Glomerular visceral epithelial cell (primary cell): ENCODE measurements at regions not wholly inside any gene's neighbourhood (a gene's known extent, or its start where the extent isn't known, plus 50 kb on each side); places are given as distances from the start of the nearest gene placed in this dataset.

Source experiments
- DNase-seq: peaks from one replicate; pipeline ENCODE4 v3.0.0-alpha.2; 2016; ENCODE audit errors: extremely low spot score

DNA sequence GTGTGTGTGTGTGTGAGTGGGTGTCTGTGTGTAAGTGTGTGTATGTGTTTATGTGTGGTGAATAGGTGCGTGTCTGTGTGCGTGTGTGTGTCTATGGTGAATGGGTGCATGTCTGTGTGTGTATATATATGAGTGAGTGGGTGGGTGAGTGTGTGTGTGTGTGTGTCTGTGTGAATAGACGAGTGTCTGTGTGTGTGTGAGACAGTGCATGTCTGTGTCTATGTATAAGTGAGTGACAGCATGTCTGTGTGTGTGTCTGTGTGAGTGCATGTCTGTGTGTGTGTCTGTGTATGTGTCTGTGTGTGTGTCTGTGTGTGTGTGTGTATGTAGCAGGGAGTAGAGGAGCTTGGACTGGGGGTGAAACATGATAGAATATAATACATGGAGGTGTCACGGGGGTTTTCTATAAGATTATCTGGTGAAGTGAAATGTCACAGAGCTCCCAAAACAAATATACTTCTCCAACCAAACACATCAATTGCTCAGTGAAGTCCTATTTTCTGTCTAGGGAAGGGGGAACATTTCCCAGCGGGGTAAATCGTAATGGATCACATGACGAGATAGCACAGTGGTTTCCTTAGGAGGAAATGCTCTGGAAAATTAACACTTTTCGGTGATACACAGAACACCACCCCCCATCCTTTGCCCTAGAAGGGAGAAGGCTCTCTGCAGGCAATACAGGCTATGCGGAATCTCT lies 723.3 kb upstream of the CELF2 start:
- no peak for DNase-seq

DNA sequence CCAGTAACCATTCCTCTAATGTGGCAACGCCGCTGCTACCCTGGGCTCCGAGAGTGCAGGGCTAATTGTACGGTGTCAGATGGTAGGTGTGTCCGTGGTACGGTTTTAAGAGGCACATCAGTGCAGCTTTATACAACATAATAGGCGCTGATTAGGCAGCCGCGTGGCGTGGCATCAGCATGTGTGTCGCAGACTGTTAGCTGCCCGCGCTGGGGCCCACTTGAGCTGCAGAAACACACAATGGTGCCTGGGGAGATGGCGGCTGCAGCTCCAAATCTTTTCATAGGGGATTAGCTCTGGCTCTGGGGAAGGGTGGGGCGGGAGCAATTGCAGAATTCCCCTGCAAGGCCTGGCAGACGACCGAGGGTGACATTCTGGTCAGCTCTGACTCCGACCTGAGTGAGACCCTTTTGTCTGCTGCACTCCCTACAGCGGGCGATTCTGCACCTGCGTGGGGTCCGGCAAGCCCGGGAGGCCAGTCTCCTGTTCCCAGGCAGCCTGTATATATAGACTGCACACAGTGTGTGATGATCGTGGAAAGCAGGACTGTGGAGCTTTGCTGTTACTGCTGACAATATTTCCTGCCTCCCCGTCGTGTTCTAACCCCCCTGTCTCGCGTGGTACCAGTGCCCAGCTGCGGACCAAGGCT lies 722.7 kb upstream of the CELF2 start:
- DNase-seq, result no peak

DNA sequence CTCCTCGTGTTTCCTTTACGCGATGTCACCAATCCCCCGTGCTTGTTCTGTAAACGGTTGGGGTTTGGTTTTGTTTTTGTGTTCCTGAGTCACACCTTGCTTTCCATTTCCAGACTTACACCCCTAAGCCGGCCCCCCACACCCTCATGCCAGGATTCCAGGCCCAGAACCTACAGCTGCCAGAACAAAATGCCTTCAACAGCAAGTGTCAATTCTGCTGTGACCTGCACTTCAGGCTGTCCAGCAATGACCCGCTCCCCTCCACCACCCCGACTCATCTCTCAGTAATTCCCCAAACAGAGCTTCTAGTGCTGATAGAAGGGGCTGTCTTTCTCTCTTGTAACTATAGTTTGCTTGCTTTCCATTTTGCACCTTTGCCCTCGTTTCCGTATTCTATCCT lies 722.1 kb upstream of the CELF2 start:
- DNase-seq, result no peak

DNA sequence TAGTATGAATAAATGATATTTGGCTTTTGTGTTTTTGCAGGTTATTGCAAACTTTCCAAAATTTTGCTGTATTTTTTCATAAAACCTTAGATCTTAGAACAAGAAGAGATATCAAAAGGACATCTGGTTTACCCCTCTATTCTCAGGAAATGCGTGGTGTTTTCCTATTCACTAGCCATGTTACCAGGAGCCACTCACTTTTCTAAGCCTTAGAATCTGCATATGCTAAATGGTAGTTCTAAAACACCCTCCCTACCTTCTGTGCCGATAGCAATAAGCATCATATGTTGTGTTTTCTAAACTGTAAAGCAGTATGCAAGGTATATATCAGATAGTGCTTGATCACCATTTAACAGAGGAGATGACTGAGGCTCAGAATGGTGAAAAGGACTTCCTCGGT lies 715.0 kb upstream of the CELF2 start:
- no peak for DNase-seq

DNA sequence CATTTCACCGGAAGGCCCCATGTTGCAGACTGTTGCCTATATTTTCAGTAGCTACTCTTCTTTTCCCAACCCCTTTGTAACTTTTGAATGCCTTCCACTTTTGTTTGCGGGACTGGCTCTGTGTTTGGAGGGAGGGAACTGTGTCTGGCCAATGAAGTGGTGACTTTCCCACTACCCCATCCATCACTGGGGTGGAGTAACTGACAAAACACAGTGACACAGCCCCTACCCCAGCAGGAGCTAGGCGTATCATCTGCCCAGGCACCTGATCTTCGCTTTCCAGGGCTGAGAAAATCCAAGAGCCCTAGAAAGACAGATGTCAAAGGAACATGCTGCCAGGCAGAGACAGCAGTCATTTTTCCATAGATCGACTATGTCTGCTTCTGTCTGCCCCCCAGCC lies 710.6 kb upstream of the CELF2 start:
- DNase-seq, result no peak

DNA sequence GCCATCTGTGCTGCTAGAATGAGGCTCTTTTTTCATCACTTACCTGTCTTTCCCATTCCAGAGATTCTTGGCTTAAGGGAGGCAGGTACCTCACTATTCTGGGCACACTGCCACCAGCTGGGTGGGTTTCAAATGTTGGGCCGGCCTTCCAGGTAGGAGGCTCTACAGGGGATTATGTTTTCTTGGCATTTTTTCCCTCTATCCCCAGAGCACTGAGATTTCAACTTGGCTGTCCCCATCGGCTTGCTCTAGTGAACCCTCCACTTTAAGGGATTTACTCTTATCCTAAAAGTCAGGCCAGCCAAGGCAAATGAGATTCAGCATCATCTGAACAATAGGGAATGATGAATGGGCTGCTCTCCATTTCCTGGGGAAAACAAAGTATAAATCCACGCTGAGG lies 710.1 kb upstream of the CELF2 start:
- DNase-seq, result no peak

DNA sequence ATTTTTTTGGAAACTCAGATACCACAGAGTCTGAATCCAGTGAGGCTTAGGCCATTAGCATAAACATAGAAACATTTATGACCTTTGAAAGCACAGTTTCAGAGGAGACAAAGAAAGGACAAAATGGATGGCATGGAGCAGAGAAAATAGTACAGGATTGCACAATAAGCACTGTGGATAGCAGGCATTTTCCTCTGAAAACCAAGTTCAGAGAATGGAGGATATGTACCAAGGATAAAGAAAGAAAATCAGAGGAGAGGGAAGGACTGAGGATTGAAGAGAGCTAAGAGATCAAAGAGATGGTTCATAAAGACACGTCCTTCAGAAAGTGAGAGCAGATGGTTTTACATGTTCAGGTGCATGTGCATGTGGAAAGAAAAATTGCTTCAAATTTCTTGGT lies 707.2 kb upstream of the CELF2 start:
- DNase-seq, result no peak

DNA sequence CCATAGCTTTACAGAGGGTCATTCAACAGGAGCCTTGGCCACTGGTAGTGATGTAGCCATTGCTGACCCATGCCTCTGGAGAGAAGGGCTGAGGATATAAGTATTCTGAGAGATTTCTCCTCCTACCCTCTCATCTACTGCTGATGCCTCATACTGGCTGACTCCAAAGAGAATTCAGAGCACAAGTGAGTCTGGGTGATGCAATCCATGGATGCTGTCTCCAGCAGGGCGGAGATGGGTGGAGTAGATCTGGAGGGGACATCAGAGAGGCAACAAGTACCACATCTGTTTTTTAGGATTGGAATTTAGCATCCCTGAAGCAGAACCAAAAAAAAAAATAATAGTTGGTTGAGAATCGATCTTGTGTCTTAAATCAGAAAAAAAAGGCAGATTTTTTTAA lies 705.7 kb upstream of the CELF2 start:
- no peak for DNase-seq

DNA sequence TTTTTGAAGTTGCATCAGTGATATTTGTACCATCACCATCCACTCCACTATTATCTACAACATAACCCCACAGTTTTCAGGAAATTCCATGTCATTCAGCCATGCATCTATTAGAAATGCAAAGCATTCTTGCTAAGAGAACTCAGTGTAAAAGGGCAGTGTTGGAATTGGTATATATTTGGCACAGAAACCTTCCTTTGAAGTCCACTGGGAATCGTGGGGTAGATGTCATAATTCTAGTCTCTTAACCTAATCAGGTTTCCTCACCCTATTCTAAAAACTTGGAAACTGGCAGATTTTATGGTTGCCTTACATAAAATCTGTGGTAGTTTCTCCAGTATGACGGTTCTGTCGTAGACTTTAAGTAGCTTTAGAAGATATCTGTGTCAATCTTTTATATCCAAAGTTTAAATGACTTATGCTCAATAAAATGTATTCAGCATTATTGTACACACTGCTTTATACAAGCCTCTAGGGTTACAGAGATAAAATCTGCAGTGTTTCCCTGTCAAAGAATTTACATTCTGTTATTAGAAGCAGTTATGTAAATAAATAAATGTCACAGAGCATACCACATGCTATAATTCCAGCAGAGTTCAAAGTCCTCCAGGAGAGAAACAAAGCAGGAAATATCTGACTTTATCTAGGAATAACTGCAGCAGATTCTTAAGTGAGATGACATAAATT lies 704.4 kb upstream of the CELF2 start:
- no peak for DNase-seq

DNA sequence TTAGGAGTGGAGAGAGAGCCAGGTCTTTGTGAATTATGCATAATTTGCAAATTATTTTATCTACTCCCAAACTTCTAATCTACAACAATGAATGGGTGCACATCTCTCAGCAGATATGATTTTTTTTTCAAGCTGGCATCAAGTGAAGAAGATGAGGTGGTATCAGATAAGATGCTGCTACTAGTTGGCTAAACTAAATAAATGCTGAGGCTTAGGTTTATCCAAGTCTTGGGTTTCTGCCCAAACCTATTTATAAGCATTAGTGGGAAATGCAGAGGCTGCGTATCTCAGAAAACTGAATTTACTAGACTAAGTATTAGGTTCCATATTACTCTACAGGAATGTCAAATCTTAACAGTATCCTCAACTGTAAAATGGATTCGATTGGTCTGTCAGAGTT lies 703.0 kb upstream of the CELF2 start:
- no peak for DNase-seq

DNA sequence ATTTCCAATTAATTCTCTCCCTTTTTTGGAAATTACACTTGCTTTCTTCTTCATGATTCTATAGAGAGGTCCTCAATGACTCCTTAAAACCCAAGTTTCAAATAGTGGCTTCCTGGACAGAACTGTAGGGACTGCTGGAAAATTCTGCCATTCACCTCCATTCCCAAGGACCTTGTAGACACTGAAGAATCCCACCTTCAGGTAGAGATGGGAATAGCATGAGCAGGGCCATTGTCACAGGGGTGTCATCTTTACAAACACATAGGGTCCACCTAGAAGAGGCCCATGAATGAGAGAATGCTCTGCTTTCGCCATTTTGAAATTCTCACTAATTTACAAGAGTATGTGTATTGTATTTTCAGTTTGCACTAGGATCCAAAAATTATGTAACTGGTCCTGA lies 701.7 kb upstream of the CELF2 start:
- DNase-seq, result no peak

DNA sequence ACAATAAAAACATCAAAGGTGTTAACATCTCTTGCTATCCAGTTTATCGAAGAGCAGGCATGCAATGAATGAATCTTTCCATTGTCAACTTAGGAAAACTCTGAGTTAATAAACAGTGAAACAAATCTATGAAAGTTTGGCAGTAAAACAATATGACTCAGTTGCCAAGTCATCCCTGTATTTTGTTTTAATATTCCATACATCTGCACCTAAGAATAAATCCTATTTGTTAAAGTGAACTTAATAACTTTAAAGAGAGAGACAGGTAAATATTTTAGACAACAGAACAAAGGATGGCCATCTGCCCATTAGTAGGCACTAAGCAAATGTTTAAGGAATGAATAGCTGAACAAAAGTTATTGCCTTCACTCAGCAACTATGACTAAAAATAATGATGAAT lies 700.5 kb upstream of the CELF2 start:
- DNase-seq, result no peak

DNA sequence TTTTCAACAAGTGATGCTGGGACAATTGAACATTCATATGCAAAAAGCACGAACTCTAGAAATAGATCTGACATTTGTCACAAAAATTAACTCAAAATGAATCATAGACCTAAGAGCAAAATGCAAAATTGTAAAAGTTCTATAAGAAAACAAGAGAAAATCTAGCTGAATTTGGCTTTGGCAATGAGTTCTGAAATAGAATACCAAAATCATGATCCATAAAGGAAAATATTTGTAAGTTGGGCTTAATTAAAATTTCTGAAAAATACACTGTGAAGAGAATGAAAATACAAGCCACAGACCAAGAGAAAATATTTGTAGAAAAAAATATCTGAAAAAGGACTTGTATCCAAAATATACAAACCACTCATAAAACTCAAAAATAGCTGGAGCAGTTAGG lies 698.8 kb upstream of the CELF2 start:
- DNase-seq, result no peak

DNA sequence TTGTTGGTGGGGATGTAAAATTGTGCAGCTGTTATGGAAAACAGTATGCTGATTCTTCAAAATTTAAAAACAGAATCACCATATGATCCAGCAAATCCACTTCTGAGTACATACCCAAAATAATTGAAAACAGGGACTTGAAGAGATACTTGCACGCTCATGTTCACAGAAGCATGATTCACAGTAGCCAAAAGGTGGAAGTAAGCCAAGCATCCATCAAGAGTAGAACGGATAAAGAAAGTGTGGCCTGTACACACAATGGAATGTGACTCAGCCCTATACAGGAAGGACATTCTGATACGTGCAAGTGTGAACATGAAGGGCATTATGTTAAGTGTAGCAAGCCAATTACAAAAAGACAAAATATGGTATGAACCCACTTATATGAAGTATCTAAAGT lies 696.7 kb upstream of the CELF2 start:
- DNase-seq, result no peak

DNA sequence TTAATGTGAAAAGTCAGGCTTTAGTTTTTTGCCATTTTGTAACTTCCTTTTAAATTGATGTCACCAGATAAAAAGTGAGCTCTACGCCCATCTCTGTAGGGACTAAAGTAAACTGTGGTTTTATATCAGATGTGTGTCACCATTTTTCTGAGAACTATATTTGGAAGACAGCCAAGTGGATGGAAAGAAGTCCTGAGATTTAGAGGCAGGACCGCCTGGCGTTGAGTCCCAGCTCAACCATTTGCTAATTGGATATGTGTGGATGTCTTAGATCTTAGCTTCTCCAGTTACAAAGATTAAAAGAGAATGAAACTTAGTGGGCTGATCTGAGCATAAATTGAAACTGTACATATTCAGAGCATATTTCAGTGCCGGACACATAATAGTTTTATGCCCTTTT lies 691.6 kb upstream of the CELF2 start:
- DNase-seq, result no peak

DNA sequence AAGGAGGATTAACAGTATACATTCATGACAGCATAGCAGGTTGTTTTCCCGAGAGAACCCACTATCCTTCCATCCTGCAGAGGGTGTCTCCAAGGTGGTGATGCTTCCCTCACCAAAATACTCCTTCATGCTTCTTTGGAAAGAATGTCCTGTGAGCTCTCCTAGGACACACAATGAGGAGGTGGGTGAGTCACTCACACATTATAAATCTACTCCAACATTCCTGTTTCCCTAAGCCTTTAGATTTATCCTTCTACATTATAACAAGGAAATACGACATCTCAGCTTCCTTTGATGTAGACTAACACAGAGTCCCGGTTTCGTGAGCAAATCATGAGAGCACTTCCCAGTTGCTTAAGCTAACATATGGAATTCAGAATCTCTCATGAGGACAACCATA lies 689.7 kb upstream of the CELF2 start:
- no peak for DNase-seq

DNA sequence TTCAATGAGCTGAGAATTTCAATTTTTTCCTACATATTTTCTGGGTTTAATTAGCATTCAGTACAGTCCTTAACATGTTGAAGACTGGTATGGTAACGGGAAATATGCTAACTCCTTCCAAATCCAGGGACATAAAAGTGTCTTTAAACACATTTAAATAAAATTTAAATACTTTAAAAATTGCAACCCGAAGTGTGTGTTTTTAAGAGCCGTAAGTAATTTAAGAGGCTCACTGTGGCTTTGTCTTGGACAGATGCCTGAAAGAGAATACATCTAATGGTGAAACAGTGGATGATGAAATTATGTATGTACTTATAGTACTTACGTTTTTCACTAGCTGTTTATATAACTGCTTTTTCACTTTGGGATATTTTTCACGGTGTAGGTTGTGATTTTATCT lies 687.3 kb upstream of the CELF2 start:
- no peak for DNase-seq

DNA sequence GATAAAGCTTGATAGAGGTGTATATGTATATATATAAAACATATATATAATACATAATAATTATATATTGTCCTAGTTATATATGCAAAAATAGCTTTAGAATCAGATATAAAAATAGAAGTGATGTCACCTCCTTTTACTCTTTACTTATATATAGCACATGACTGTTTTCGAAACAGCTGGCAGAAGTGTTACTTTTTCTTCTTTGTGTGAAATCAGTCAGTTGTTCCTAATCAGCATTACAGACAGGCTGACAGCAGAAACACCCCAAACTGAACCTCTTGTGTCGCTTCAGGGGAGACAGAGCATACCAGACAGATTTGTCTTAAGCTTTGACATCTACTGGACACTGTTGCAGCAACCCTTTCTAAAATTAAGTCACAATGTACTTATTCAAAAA lies 684.9 kb upstream of the CELF2 start:
- no peak for DNase-seq

DNA sequence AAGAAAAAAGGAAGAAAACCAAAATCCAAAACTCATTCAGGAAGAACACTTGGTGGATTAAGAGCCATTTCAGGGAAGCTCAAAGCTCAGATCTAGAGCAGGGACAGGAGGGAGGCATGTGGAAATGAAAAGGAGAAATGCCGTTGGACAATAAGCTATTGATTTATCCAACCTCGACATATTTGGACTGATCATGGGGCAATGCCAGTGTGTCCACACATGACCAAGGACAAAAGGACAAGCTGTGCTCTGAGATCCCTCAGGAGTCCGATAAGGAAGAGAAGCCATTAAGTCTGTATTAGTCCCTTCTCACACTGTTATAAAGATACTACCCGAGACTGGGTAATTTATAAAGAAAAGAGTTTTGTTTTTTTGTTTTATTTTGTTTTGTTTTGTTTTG lies 684.0 kb upstream of the CELF2 start:
- DNase-seq, result no peak

DNA sequence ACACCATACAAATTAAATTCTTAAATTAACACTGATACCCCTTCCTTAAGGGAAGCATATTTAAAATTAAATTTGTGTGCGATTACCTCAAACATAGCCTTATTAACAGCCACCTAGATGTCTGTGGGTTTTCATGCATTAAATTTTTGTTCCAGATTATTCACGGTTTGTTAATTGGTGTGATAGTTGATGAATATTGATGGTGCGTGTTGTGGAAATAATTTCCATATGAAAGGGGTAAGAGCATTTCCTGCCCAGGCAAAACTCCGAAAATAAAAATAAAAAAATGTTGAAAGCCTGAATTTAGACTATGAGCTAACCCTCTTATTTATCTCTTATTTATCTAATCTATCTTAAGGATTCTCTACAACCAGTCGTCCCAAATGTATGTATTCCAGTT lies 679.3 kb upstream of the CELF2 start:
- DNase-seq, result no peak

DNA sequence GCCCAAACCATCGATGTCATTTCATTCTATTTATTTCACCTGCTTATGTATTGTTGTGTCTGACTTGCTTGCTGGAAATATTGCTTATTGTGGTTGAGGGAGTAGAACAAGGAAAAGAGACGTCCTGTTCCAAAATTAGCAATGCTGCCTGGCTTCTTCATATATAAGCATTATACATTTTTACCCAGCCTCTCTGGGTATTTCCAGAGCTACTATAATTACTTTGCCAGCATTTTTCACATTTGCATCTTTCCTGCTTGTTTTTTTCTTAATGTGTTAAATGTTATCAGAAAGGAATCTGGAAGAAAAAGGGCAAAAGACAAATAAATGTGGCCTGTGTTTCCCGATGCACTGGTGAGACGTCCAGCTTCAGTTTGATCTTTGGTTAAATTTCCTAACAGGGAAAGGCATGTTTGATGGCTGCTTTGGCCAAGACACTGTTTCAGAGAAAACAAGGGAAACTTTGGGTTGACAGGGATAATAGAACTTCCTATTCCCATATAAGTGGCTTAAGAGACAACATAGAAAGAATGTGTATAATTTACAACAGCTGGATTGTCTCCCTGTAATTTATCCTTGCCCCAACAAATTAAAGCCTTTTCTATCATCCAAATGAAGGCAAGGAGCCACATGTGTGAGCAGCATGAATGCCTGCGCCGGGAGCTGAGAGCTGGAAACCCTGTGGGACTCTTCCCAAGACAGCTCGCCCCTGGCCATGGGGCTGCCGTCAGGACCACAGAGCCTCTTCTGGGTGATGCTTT lies 671.1 kb upstream of the CELF2 start:
- no peak for DNase-seq

DNA sequence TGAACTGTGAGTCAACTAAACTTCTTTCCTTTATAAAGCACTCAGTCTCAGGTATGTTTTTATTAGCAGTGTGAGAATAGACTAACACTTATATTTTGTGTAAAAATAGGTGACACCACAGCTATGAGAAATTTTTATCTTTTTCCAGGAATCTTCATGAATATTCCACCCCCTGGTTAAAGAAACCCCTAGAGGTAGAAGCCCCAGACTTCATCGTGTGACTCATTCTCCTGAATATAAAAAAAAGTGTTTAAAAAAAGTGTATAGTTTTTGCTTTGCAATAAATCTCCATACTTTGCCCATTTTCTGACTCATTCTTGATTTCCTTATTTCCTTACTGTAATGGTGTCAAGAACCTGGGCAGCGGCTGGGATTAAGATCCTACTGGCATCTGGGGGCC lies 667.6 kb upstream of the CELF2 start:
- no peak for DNase-seq

DNA sequence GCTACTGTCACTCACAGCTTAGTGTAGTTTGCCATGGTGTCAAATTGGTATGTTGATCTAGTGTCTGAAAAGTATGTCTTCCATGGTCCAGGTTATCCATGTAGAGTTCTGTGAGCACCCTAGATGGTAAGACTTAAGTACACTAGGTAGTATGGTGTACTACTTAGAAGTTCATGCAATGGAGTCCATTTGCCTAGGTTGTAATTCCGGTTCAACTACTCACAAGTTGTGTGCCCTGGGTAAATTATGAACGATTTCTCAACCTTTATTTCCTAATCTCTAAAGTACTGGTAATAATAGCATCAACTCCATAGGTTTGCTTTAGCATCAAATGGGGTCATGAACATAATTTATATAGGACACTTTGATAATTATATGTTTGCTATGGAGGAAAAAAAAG lies 666.2 kb upstream of the CELF2 start:
- DNase-seq, result no peak
